Right renal cortex interstitium (tissue), 3 donors: ENCODE measurements at regions not wholly inside any gene's neighbourhood (a gene's known extent, or its start where the extent isn't known, plus 50 kb on each side); places are given as distances from the start of the nearest gene placed in this dataset.
"Not testable (repeated sequence)": the region's sequence is repeated elsewhere in the genome, so short reads cannot be mapped to it uniquely, and the experiment has no call there.

Experiments
- DNase-seq, 3 donors: peaks; one replicate each; pipeline ENCODE4 v3.0.0-alpha.2; 2013; ENCODE audit warnings: low read depth in 3 of 3, low spot score in 2 of 3

- DNase-seq = no peak
Measured at GRCh38 chr1:45258059-45258650, 51.8 kb upstream of the ZSWIM5 start.

GRCh38 chr1:45259053-45259452, 52.6 kb upstream of the ZSWIM5 start:
- no peak for DNase-seq

- no peak for DNase-seq
Measured at GRCh38 chr1:45260244-45260643, 53.8 kb upstream of the ZSWIM5 start.

- DNase-seq = no peak
Measured at GRCh38 chr1:45263132-45263531, 56.7 kb upstream of the ZSWIM5 start.

- no peak for DNase-seq
Measured at GRCh38 chr1:45265244-45265643, 58.8 kb upstream of the ZSWIM5 start.

GRCh38 chr1:45266151-45266801, 59.9 kb upstream of the ZSWIM5 start:
- peak; percentile 18 to 32 (median 29) for DNase-seq

- not testable (repeated sequence) for DNase-seq
Measured at GRCh38 chr1:45268310-45268709, 58.4 kb upstream of the HPDL start.

- DNase-seq = not testable (repeated sequence)
Measured at GRCh38 chr1:45272267-45272666, 54.4 kb upstream of the HPDL start.

- no peak for DNase-seq
Measured at GRCh38 chr1:45272913-45273371, 53.8 kb upstream of the HPDL start.

- no peak for DNase-seq
Measured at GRCh38 chr1:45275054-45275453, 51.6 kb upstream of the HPDL start.
